ENCODE measurements at regions not wholly inside any gene's neighbourhood (a gene's known extent, or its start where the extent isn't known, plus 50 kb on each side); places are given as distances from the start of the nearest gene placed in this dataset.
A peak's percentile ranks its signal among the peaks of the same experiment; 100 is the strongest.
"Not testable (repeated sequence)": the region's sequence is repeated elsewhere in the genome, so short reads cannot be mapped to it uniquely, and the experiment has no call there.

DNA sequence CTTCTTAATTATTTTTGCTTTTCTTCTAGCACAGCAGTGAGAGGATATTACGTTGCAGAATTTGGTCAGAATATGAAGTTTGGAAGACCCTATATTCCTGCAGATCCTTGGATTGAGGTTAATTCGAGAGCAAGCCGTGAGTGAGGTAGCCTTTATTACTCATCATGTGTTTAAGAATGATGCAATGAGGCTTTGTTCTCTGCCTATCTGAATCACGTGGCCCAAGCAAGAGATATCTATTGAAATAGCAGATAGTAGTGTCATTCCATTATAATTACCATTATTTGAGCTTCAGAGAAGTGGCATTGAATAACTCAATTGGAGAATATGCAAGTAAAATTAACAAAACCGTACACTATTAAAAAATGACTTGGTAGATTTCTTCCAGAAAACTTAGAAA lies 641.1 kb downstream of the TMEM182 start:
- Mint-ChIP-seq H3K9me3 (ENCODE audit: unreplicated experiment) (no peaks in the 10 kb centered on the region), H3K27me3 (ENCODE audit: unreplicated experiment) (peaks cover 4% of the 10 kb centered on the region), H3K4me3 (ENCODE audit: unreplicated experiment) (no peak overlapping the region), H3K27ac (ENCODE audit: unreplicated experiment) (peak overlapping the region; percentile 97), H3K4me1 (ENCODE audit: unreplicated experiment) (peaks cover 30% of the 10 kb centered on the region), H3K36me3 (ENCODE audit: low read depth, unreplicated experiment) (no peaks in the 10 kb centered on the region)
- DNase-seq (ENCODE audit: low spot score), result no peak
- TF ChIP-seq, protein P1, sequence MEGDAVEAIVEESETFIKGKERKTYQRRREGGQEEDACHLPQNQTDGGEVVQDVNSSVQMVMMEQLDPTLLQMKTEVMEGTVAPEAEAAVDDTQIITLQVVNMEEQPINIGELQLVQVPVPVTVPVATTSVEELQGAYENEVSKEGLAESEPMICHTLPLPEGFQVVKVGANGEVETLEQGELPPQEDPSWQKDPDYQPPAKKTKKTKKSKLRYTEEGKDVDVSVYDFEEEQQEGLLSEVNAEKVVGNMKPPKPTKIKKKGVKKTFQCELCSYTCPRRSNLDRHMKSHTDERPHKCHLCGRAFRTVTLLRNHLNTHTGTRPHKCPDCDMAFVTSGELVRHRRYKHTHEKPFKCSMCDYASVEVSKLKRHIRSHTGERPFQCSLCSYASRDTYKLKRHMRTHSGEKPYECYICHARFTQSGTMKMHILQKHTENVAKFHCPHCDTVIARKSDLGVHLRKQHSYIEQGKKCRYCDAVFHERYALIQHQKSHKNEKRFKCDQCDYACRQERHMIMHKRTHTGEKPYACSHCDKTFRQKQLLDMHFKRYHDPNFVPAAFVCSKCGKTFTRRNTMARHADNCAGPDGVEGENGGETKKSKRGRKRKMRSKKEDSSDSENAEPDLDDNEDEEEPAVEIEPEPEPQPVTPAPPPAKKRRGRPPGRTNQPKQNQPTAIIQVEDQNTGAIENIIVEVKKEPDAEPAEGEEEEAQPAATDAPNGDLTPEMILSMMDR (IDR thresholded peaks at IDR 0.05; ENCODE audit: unreplicated experiment), result no peak

DNA sequence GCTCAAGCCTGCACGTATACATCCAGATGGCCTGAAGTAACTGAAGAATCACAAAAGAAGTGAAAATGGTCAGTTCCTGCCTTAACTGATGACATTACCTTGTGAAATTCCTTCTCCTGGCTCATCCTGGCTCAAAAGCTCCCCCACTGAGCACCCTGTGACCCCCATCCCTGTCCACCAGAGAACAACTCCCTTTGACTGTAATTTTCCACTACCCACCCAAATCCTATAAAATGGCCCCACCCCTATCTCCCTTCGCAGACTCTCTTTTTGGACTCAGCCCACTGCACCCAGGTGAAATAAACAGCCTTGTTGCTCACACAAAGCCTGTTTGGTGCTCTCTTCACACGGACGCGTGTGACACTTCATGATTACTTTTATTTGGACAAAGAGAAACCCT lies 641.6 kb downstream of the TMEM182 start:
- peaks cover 30% of the 10 kb centered on the region for H3K4me1 Mint-ChIP-seq (ENCODE audit: unreplicated experiment)

DNA sequence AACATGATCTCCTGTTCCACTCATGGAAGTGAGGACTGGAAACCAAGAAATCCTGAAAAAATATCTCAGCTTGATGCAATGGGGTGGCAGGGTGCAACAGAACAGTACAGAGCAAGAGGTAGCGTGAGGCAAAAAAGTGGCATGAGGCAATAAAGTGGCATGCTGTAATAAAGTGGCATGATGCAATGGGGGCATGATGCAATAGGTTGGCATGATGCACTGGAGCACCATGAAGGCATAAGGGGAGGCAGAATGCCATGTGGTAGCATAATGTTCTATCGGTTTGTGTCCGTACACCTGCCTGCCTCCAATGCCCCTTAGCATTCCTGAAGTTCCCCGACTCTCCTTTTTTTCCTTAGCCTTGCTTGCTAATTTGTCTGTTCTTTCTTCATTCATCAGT lies 648.4 kb downstream of the TMEM182 start:
- TF ChIP-seq, protein P1 (IDR thresholded peaks at IDR 0.05; ENCODE audit: unreplicated experiment), result no peak
- Mint-ChIP-seq H3K9me3 (ENCODE audit: unreplicated experiment) (no peaks in the 10 kb centered on the region), H3K27ac (ENCODE audit: unreplicated experiment) (no peak overlapping the region), H3K4me3 (ENCODE audit: unreplicated experiment) (no peak overlapping the region), H3K36me3 (ENCODE audit: low read depth, unreplicated experiment) (no peaks in the 10 kb centered on the region), H3K27me3 (ENCODE audit: unreplicated experiment) (peaks cover 2% of the 10 kb centered on the region), H3K4me1 (ENCODE audit: unreplicated experiment) (no peaks in the 10 kb centered on the region)
- DNase-seq (ENCODE audit: low spot score), result no peak

More for the DNA sequence above, 641.6 kb downstream of the TMEM182 start:
- H3K36me3 Mint-ChIP-seq (ENCODE audit: low read depth, unreplicated experiment); DNase-seq (ENCODE audit: low spot score); H3K4me3 Mint-ChIP-seq (ENCODE audit: unreplicated experiment); H3K27me3 Mint-ChIP-seq (ENCODE audit: unreplicated experiment); H3K9me3 Mint-ChIP-seq (ENCODE audit: unreplicated experiment): not testable (repeated sequence)
- H3K27ac Mint-ChIP-seq (ENCODE audit: unreplicated experiment), result peak overlapping the region; percentile 90

DNA sequence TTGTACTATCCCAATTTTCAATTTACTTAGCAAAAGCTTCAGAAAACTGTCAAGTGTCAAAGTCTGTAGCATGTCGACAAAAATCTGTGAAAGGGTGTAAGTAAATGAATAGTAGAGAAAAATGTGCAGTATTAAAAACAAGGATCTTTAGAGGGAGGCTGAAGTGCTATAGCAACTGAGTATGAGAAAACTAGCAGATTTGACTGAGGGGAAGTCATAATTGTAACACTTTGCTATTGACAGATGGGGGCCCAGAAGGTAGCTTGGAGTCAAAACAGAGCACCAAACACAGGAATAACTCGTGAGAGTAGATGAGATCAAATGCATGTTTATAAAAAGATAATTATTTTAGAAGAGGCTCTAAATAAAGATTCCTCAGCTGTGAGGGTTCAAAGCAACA lies 657.7 kb downstream of the TMEM182 start:
- TF ChIP-seq, protein P1 (IDR thresholded peaks at IDR 0.05; ENCODE audit: unreplicated experiment), result no peak
- Mint-ChIP-seq H3K4me1 (ENCODE audit: unreplicated experiment) (no peaks in the 10 kb centered on the region), H3K27ac (ENCODE audit: unreplicated experiment) (no peak overlapping the region), H3K27me3 (ENCODE audit: unreplicated experiment) (peaks cover 4% of the 10 kb centered on the region), H3K36me3 (ENCODE audit: low read depth, unreplicated experiment) (no peaks in the 10 kb centered on the region), H3K9me3 (ENCODE audit: unreplicated experiment) (no peaks in the 10 kb centered on the region), H3K4me3 (ENCODE audit: unreplicated experiment) (no peak overlapping the region)
- no peak for DNase-seq (ENCODE audit: low spot score)

GRCh38 chr2:103423100-103423499 lies 661.3 kb downstream of the TMEM182 start:
- Mint-ChIP-seq H3K4me3 (ENCODE audit: unreplicated experiment) (no peak overlapping the region), H3K27ac (ENCODE audit: unreplicated experiment) (no peak overlapping the region), H3K27me3 (ENCODE audit: unreplicated experiment) (peaks cover 2% of the 10 kb centered on the region), H3K9me3 (ENCODE audit: unreplicated experiment) (no peaks in the 10 kb centered on the region), H3K4me1 (ENCODE audit: unreplicated experiment) (no peaks in the 10 kb centered on the region), H3K36me3 (ENCODE audit: low read depth, unreplicated experiment) (no peaks in the 10 kb centered on the region)
- TF ChIP-seq, protein P1 (IDR thresholded peaks at IDR 0.05; ENCODE audit: unreplicated experiment), result no peak
- no peak for DNase-seq (ENCODE audit: low spot score)

- Mint-ChIP-seq H3K4me1 (ENCODE audit: unreplicated experiment) (no peaks in the 10 kb centered on the region), H3K4me3 (ENCODE audit: unreplicated experiment) (no peak overlapping the region), H3K27me3 (ENCODE audit: unreplicated experiment) (peaks cover 1% of the 10 kb centered on the region), H3K9me3 (ENCODE audit: unreplicated experiment) (no peaks in the 10 kb centered on the region), H3K36me3 (ENCODE audit: low read depth, unreplicated experiment) (no peaks in the 10 kb centered on the region), H3K27ac (ENCODE audit: unreplicated experiment) (no peak overlapping the region)
- no peak for DNase-seq (ENCODE audit: low spot score)
- TF ChIP-seq, protein P1 (IDR thresholded peaks at IDR 0.05; ENCODE audit: unreplicated experiment), result no peak
These were observed 665.7 kb downstream of the TMEM182 start for GRCh38 chr2:103427567-103427966.
